GM23248 (cell line): ENCODE measurements at regions not wholly inside any gene's neighbourhood (a gene's known extent, or its start where the extent isn't known, plus 50 kb on each side); places are given as distances from the start of the nearest gene placed in this dataset.

Source experiments
- EZH2 ChIP-seq: fragments of 200-600 bp; sonication (generic); IDR thresholded peaks from 2 replicates; pipeline ENCODE4 v1.6.1; 2018; ENCODE audit warnings: antibody characterized with exemption, mild to moderate bottlenecking; ENCODE audit not compliant: insufficient read depth, poor library complexity, severe bottlenecking
- EZH2phosphoT487 ChIP-seq: fragments of 200-600 bp; sonication (generic); IDR thresholded peaks from 2 replicates; pipeline ENCODE4 v1.6.1; 2018; ENCODE audit warnings: antibody characterized with exemption, moderate library complexity, mild to moderate bottlenecking, low read depth; ENCODE audit not compliant: insufficient read depth

DNA sequence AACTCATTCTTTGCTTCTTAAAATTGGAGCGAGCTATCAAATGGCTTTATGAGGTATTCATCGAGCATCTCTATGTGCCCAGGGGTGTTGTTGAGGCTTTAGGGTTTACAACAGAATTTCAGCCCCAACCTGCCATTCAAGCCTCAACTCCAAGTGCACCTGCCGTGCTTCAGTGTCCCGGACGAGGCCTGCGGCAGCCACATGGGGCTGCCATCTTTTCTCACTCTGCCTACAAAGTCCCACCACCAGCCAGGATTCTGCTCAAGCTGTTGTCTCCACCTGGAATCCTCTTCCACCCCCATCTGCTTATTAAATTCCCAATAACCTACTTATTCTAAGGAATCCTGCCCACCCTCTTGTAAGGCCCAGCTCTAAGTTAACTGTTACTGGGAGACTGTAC is 242.4 kb downstream of the OPA1 start:
- no peak for TF ChIP-seq EZH2phosphoT487
- TF ChIP-seq EZH2, result no peak
